Colonic mucosa (tissue), 4 donors: ENCODE measurements at regions not wholly inside any gene's neighbourhood (a gene's known extent, or its start where the extent isn't known, plus 50 kb on each side); places are given as distances from the start of the nearest gene placed in this dataset.

Experiments used
- DNase-seq: peaks from one replicate; pipeline ENCODE4 v3.0.0-alpha.2; 2020
- H3K27ac ChIP-seq: fragments of 200-600 bp; one replicate; pipeline ENCODE4 v1.8.0; 2021
- H3K27me3 ChIP-seq: fragments of 200-600 bp; one replicate; pipeline ENCODE4 v1.8.0; 2021
- H3K36me3 ChIP-seq: fragments of 200-600 bp; one replicate; pipeline ENCODE4 v1.8.0; 2021
- H3K4me1 ChIP-seq: fragments of 200-600 bp; one replicate; pipeline ENCODE4 v1.8.0; 2021; ENCODE audit warnings: mild to moderate bottlenecking
- H3K4me3 ChIP-seq: fragments of 200-600 bp; one replicate; pipeline ENCODE4 v1.8.0; 2021
- H3K9ac ChIP-seq, 2 donors: one replicate each; pipeline ENCODE4 v1.7.0; 2013; ENCODE audit warnings: control low read depth in 2 of 2, low read depth in 2 of 2, low read length in 2 of 2
- H3K9me3 ChIP-seq: fragments of 200-600 bp; one replicate; pipeline ENCODE4 v1.8.0; 2021
- CTCF ChIP-seq: fragments of 200-600 bp; IDR thresholded peaks from one replicate; pipeline ENCODE4 v1.8.0; 2022; ENCODE audit warnings: antibody characterized with exemption, mild to moderate bottlenecking
- intact Hi-C: fragments of 100-400 bp; cut with DNase I; formaldehyde crosslinking; loops from one replicate; pipeline ENCODE4 v1.14.1; 2022
- donor health status: healthy.
- donor health status: DM: no; HTN: no; CAD: no.
- donor health status: DM: no; HTN: no; CAD: no.

GRCh38 chr7:22676385-22676784 lies 50.6 kb upstream of the IL6 start:
- Histone ChIP-seq H3K9ac (no peak overlapping the region), H3K9me3 (no peaks in the 10 kb centered on the region), H3K27me3 (no peaks in the 10 kb centered on the region), H3K36me3 (no peaks in the 10 kb centered on the region), H3K27ac (no peak overlapping the region), H3K4me3 (no peak overlapping the region), H3K4me1 (no peaks in the 10 kb centered on the region)
- TF ChIP-seq CTCF = no peak
- DNase-seq = no peak
- intact Hi-C loops = no loop called here

- Histone ChIP-seq H3K27ac (no peak overlapping the region), H3K27me3 (no peaks in the 10 kb centered on the region), H3K4me3 (no peak overlapping the region), H3K4me1 (no peaks in the 10 kb centered on the region), H3K9ac (no peak overlapping the region), H3K36me3 (no peaks in the 10 kb centered on the region), H3K9me3 (no peaks in the 10 kb centered on the region)
- no peak for TF ChIP-seq CTCF
- no peak for DNase-seq
- intact Hi-C loops = no loop called here
Observed at GRCh38 chr7:22675917-22676343, 51.1 kb upstream of the IL6 start.

- no peak overlapping the region for H3K9ac ChIP-seq
- H3K4me1 ChIP-seq = no peaks in the 10 kb centered on the region
- no peak for TF ChIP-seq CTCF
- DNase-seq = no peak
- intact Hi-C loops = no loop called here
- H3K4me3 ChIP-seq = no peak overlapping the region
- H3K27me3 ChIP-seq = no peaks in the 10 kb centered on the region
- no peak overlapping the region for H3K27ac ChIP-seq
- H3K9me3 ChIP-seq = no peaks in the 10 kb centered on the region
- no peaks in the 10 kb centered on the region for H3K36me3 ChIP-seq
Observed at GRCh38 chr7:22675421-22675820, 51.6 kb upstream of the IL6 start.

- TF ChIP-seq CTCF = no peak
- Histone ChIP-seq H3K27ac (no peak overlapping the region), H3K36me3 (no peaks in the 10 kb centered on the region), H3K27me3 (no peaks in the 10 kb centered on the region), H3K4me1 (no peaks in the 10 kb centered on the region), H3K9me3 (no peaks in the 10 kb centered on the region), H3K4me3 (no peak overlapping the region), H3K9ac (no peak overlapping the region)
- intact Hi-C loops = no loop called here
- DNase-seq = no peak
Observed at GRCh38 chr7:22672846-22673680, 53.9 kb upstream of the IL6 start.

DNA sequence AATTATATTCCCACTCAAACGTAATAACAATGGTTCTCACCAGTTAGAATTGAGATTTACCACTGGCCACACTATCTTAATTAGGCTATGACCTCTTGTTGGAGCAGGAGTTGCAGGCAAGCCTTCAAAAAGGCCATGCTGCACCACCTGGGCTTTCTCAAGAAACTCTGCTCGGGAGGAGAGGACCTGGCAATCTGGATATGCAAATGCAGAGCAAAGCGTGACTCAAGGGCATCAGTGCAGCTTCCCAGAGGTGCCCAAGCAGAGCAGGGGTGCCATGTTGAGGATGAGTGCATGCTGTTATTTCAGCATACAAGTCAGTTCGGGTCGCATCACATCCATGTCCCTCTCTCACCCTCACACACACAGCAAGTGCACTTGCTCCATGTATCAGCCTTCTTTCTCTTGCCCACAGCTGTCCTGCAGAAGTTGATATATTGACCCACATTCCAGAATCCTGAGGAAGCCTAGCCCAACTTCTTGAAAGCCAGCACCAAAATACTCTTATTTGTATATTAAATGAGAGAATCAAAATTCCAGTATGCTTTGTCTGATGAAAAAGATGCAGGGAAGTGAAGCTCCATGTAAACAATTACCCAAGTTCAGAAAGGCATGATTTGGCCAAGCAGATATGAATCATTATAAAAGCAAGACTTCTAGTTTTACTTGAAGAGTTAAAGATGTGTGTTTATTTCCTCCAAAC lies 55.7 kb upstream of the IL6 start:
- no peak for TF ChIP-seq CTCF
- no peaks in the 10 kb centered on the region for H3K36me3 ChIP-seq
- H3K4me1 ChIP-seq = no peaks in the 10 kb centered on the region
- no peak overlapping the region for H3K27ac ChIP-seq
- H3K9ac ChIP-seq = no peak overlapping the region
- H3K9me3 ChIP-seq = no peaks in the 10 kb centered on the region
- no peak for DNase-seq
- no peak overlapping the region for H3K4me3 ChIP-seq
- H3K27me3 ChIP-seq = no peaks in the 10 kb centered on the region
- intact Hi-C loops = no loop called here
